ENCODE measurements at regions not wholly inside any gene's neighbourhood (a gene's known extent, or its start where the extent isn't known, plus 50 kb on each side); places are given as distances from the start of the nearest gene placed in this dataset.

GRCh38 chr10:90461437-90462155 lies 396.2 kb downstream of the HTR7 start:
- H3K4me3 Mint-ChIP-seq = no peak overlapping the region
- H3K27me3 Mint-ChIP-seq = no peaks in the 10 kb centered on the region
- H3K27ac ChIP-seq (ENCODE audit: low read depth in 1 of 2, low read length in 2 of 2) = no peak overlapping the region
- no peak for DNase-seq
- no peak for ATAC-seq (ENCODE audit: poor library complexity)
- no peaks in the 10 kb centered on the region for H3K36me3 ChIP-seq (ENCODE audit: insufficient read depth, low read length)
- TF ChIP-seq CTCF (IDR thresholded peaks at IDR 0.05) = no peak
- intact Hi-C loops (cut with DNase I, micrococcal nuclease) = no loop called here
- H3K4me1 ChIP-seq (ENCODE audit: insufficient read depth, low read length) = no peaks in the 10 kb centered on the region
- POLR2A ChIA-PET = no interaction called here
- no peaks in the 10 kb centered on the region for H3K36me3 Mint-ChIP-seq (ENCODE audit: low read depth)
- H3K27ac Mint-ChIP-seq = no peak overlapping the region
- no peaks in the 10 kb centered on the region for H3K4me1 Mint-ChIP-seq (ENCODE audit: low read depth)
- no peaks in the 10 kb centered on the region for H3K9me3 Mint-ChIP-seq
- CTCF ChIA-PET = no interaction called here
- no peaks in the 10 kb centered on the region for H3K9me3 ChIP-seq (ENCODE audit: control insufficient read depth in 1 of 2, insufficient read depth in 1 of 2, low read length in 2 of 2)
- no peaks in the 10 kb centered on the region for H3K27me3 ChIP-seq (ENCODE audit: control insufficient read depth in 1 of 2, insufficient read depth in 2 of 2, low read length in 2 of 2)
- no peak overlapping the region for H3K4me3 ChIP-seq (ENCODE audit: low read length)

GRCh38 chr10:90462749-90463470 lies 394.9 kb downstream of the HTR7 start:
- no peaks in the 10 kb centered on the region for H3K4me1 ChIP-seq (ENCODE audit: insufficient read depth, low read length)
- intact Hi-C loops (cut with DNase I, micrococcal nuclease) = no loop called here
- no peak overlapping the region for H3K4me3 ChIP-seq (ENCODE audit: low read length)
- no peak overlapping the region for H3K27ac ChIP-seq (ENCODE audit: low read depth in 1 of 2, low read length in 2 of 2)
- H3K36me3 Mint-ChIP-seq (ENCODE audit: low read depth) = no peaks in the 10 kb centered on the region
- no peaks in the 10 kb centered on the region for H3K9me3 Mint-ChIP-seq
- no peaks in the 10 kb centered on the region for H3K9me3 ChIP-seq (ENCODE audit: control insufficient read depth in 1 of 2, insufficient read depth in 1 of 2, low read length in 2 of 2)
- ATAC-seq (ENCODE audit: poor library complexity) = no peak
- H3K4me3 Mint-ChIP-seq = no peak overlapping the region
- no peak for TF ChIP-seq CTCF (IDR thresholded peaks at IDR 0.05)
- no peak for DNase-seq
- H3K27me3 ChIP-seq (ENCODE audit: control insufficient read depth in 1 of 2, insufficient read depth in 2 of 2, low read length in 2 of 2) = no peaks in the 10 kb centered on the region
- no peak overlapping the region for H3K27ac Mint-ChIP-seq
- CTCF ChIA-PET = no interaction called here
- no peaks in the 10 kb centered on the region for H3K27me3 Mint-ChIP-seq
- POLR2A ChIA-PET = no interaction called here
- no peaks in the 10 kb centered on the region for H3K4me1 Mint-ChIP-seq (ENCODE audit: low read depth)
- no peaks in the 10 kb centered on the region for H3K36me3 ChIP-seq (ENCODE audit: insufficient read depth, low read length)

- ChIA-PET CTCF (no interaction called here), POLR2A (no interaction called here)
- DNase-seq (no peak), ATAC-seq (ENCODE audit: poor library complexity) (no peak)
- no peaks in the 10 kb centered on the region for H3K9me3 Mint-ChIP-seq
- intact Hi-C loops (cut with DNase I, micrococcal nuclease) = no loop called here
- no peak overlapping the region for H3K4me3 Mint-ChIP-seq
- H3K27me3 Mint-ChIP-seq = no peaks in the 10 kb centered on the region
- no peaks in the 10 kb centered on the region for H3K4me1 ChIP-seq (ENCODE audit: insufficient read depth, low read length)
- H3K36me3 Mint-ChIP-seq (ENCODE audit: low read depth) = no peaks in the 10 kb centered on the region
- no peak overlapping the region for H3K27ac ChIP-seq (ENCODE audit: low read depth in 1 of 2, low read length in 2 of 2)
- H3K4me1 Mint-ChIP-seq (ENCODE audit: low read depth) = no peaks in the 10 kb centered on the region
- no peaks in the 10 kb centered on the region for H3K36me3 ChIP-seq (ENCODE audit: insufficient read depth, low read length)
- TF ChIP-seq CTCF (IDR thresholded peaks at IDR 0.05) = no peak
- H3K4me3 ChIP-seq (ENCODE audit: low read length) = no peak overlapping the region
- H3K27ac Mint-ChIP-seq = no peak overlapping the region
- no peaks in the 10 kb centered on the region for H3K9me3 ChIP-seq (ENCODE audit: control insufficient read depth in 1 of 2, insufficient read depth in 1 of 2, low read length in 2 of 2)
- no peaks in the 10 kb centered on the region for H3K27me3 ChIP-seq (ENCODE audit: control insufficient read depth in 1 of 2, insufficient read depth in 2 of 2, low read length in 2 of 2)
Observed at GRCh38 chr10:90464329-90464728, 393.5 kb downstream of the HTR7 start.

All from CD4-positive, alpha-beta T cell (primary cell).